ENCODE measurements at regions not wholly inside any gene's neighbourhood (a gene's known extent, or its start where the extent isn't known, plus 50 kb on each side); places are given as distances from the start of the nearest gene placed in this dataset.

- no TSS peak for BruUV-seq (replicated peaks)
- DNase-seq (ENCODE audit: low read depth, low spot score): no peak
- Histone ChIP-seq H3K4me3 (replicated peaks in 1 of 3; ENCODE audit: insufficient read depth in 1 of 3, low read depth in 1 of 3, low read length in 3 of 3) (no peak overlapping the region), H3K4me1 (ENCODE audit: control insufficient read depth, extremely low read depth, insufficient read depth, low read length) (no peaks in the 10 kb centered on the region), H3K9me3 (replicated peaks; ENCODE audit: control insufficient read depth, insufficient read depth, low read length) (no peaks in the 10 kb centered on the region), H3K9me1 (replicated peaks; ENCODE audit: control insufficient read depth, extremely low read depth, insufficient read depth, low read length) (no peaks in the 10 kb centered on the region), H3K36me3 (ENCODE audit: control insufficient read depth in 2 of 2, extremely low read depth in 1 of 2, insufficient read depth in 2 of 2, low read length in 2 of 2) (no peaks in the 10 kb centered on the region), H3K9ac (replicated peaks; ENCODE audit: extremely low read depth, insufficient read depth, low read length) (no peak overlapping the region), H3K27me3 (ENCODE audit: control insufficient read depth in 2 of 2, insufficient read depth in 2 of 2, low read length in 2 of 2) (no peaks in the 10 kb centered on the region), H3K4me2 (ENCODE audit: insufficient read depth, low read length) (no peak overlapping the region), H3K27ac (ENCODE audit: insufficient read depth, low read depth, low read length) (no peak overlapping the region), H4K20me1 (replicated peaks; ENCODE audit: control insufficient read depth, extremely low read depth, insufficient read depth, low read length) (no peaks in the 10 kb centered on the region), H3K79me2 (ENCODE audit: control insufficient read depth, insufficient read depth, low read length) (no peaks in the 10 kb centered on the region), H2AFZ (ENCODE audit: low read depth, low read length) (no peak overlapping the region)
- dilution Hi-C loops (cut with MboI; ENCODE audit: extremely low pct_ligation_motif_present, low sequenced_read_pairs) (no loop called here), intact Hi-C loops (cut with micrococcal nuclease) (no loop called here)
- FAIRE-seq: no peak
- no peak for TF ChIP-seq POLR2AphosphoS5 (IDR thresholded peaks at IDR 0.05; ENCODE audit: insufficient read depth, low read depth, low read length)
- no peak for TF ChIP-seq GATA2 (IDR thresholded peaks at IDR 0.05; ENCODE audit: insufficient read depth, insufficient read length, low read depth, low read length)
- POLR2A ChIA-PET: no interaction called here
- CTCF ChIA-PET: no interaction called here
Observed at GRCh38 chr3:182111967-182112366, 400.2 kb downstream of the SOX2 start.

GRCh38 chr3:182115328-182116015 is 403.7 kb downstream of the SOX2 start:
- Histone ChIP-seq H3K9me1 (replicated peaks; ENCODE audit: control insufficient read depth, extremely low read depth, insufficient read depth, low read length) (no peaks in the 10 kb centered on the region), H3K4me2 (ENCODE audit: insufficient read depth, low read length) (no peak overlapping the region), H3K79me2 (ENCODE audit: control insufficient read depth, insufficient read depth, low read length) (no peaks in the 10 kb centered on the region), H3K27ac (ENCODE audit: insufficient read depth, low read depth, low read length) (no peak overlapping the region), H3K36me3 (ENCODE audit: control insufficient read depth in 2 of 2, extremely low read depth in 1 of 2, insufficient read depth in 2 of 2, low read length in 2 of 2) (no peaks in the 10 kb centered on the region), H4K20me1 (replicated peaks; ENCODE audit: control insufficient read depth, extremely low read depth, insufficient read depth, low read length) (no peaks in the 10 kb centered on the region), H3K4me1 (ENCODE audit: control insufficient read depth, extremely low read depth, insufficient read depth, low read length) (no peaks in the 10 kb centered on the region), H3K27me3 (ENCODE audit: control insufficient read depth in 2 of 2, insufficient read depth in 2 of 2, low read length in 2 of 2) (no peaks in the 10 kb centered on the region), H3K9me3 (replicated peaks; ENCODE audit: control insufficient read depth, insufficient read depth, low read length) (no peaks in the 10 kb centered on the region), H3K4me3 (replicated peaks in 1 of 3; ENCODE audit: insufficient read depth in 1 of 3, low read depth in 1 of 3, low read length in 3 of 3) (no peak overlapping the region), H3K9ac (replicated peaks; ENCODE audit: extremely low read depth, insufficient read depth, low read length) (no peak overlapping the region), H2AFZ (ENCODE audit: low read depth, low read length) (no peak overlapping the region)
- intact Hi-C loops (cut with micrococcal nuclease): no loop called here
- TF ChIP-seq JUN (IDR thresholded peaks at IDR 0.05; ENCODE audit: borderline replicate concordance, insufficient read depth, insufficient read length, low read depth): no peak
- no peak for TF ChIP-seq FOS (IDR thresholded peaks at IDR 0.05; ENCODE audit: borderline replicate concordance, insufficient read depth, low read length)
- TF ChIP-seq MYC (IDR thresholded peaks at IDR 0.05; ENCODE audit: low read depth, low read length): no peak
- DNase-seq (ENCODE audit: low read depth, low spot score) (no peak), FAIRE-seq (no peak)
- BruUV-seq (replicated peaks): no TSS peak
- CTCF ChIA-PET: no interaction called here
- dilution Hi-C loops (cut with MboI; ENCODE audit: extremely low pct_ligation_motif_present, low sequenced_read_pairs): no loop called here
- POLR2A ChIA-PET: no interaction called here
